GM12878 (cell line): ENCODE measurements at regions not wholly inside any gene's neighbourhood (a gene's known extent, or its start where the extent isn't known, plus 50 kb on each side); places are given as distances from the start of the nearest gene placed in this dataset.

ENCODE experiments used
- CTCF ChIP-seq, 3 experiments: IDR thresholded peaks in 2 of 3; conservative IDR thresholded peaks in 1 of 3; 2 replicates each; pipeline ENCODE4 v1.5.1; 2011; ENCODE audit warnings: low read depth in 3 of 3, low read length in 3 of 3, mild to moderate bottlenecking in 3 of 3, control low read depth in 2 of 3, moderate library complexity in 2 of 3, inconsistent platforms in 1 of 3, mixed read lengths in 1 of 3; ENCODE audit not compliant: control insufficient read depth in 2 of 3, insufficient read depth in 1 of 3; ENCODE audit errors: extremely low read depth in 1 of 3
- EZH2 ChIP-seq: IDR thresholded peaks from 2 replicates; pipeline ENCODE4 v1.6.1; 2012; ENCODE audit warnings: low read depth, mild to moderate bottlenecking, control low read depth, inconsistent platforms, low read length, borderline replicate concordance; ENCODE audit not compliant: control insufficient read depth
- POLR2A ChIP-seq: IDR thresholded peaks from 2 replicates; pipeline ENCODE4 v1.6.1; 2011; ENCODE audit warnings: low read depth, mild to moderate bottlenecking, low read length
- RAD21 ChIP-seq: IDR thresholded peaks from 2 replicates; pipeline ENCODE4 v1.6.1; 2011; ENCODE audit warnings: mild to moderate bottlenecking, low read depth, low read length, moderate library complexity; ENCODE audit not compliant: insufficient read depth
- ZNF622 ChIP-seq: fragments of 450-650 bp; IDR thresholded peaks from 2 replicates; pipeline ENCODE4 v1.6.1; 2017; ENCODE audit warnings: mild to moderate bottlenecking, inconsistent platforms

GRCh38 chr12:88903333-88903732 lies 323.1 kb upstream of the KITLG start:
- TF ChIP-seq CTCF (IDR thresholded peaks at IDR 0.05 in 2 of 3, conservative IDR thresholded peaks at IDR 0.05 in 1 of 3; ENCODE audit: control insufficient read depth in 2 of 3, extremely low read depth in 1 of 3, insufficient read depth in 1 of 3, low read depth in 3 of 3, low read length in 3 of 3) (no peak), EZH2 (no peak), POLR2A (no peak), ZNF622 (no peak), RAD21 (no peak)
